HG02870 (cell line): ENCODE measurements at regions not wholly inside any gene's neighbourhood (a gene's known extent, or its start where the extent isn't known, plus 50 kb on each side); places are given as distances from the start of the nearest gene placed in this dataset.

Experiments
- ATAC-seq: cut with Tn5 transposase; IDR thresholded peaks from one replicate; pipeline ENCODE4 v1.9.1; 2021; ENCODE audit warnings: mild to moderate bottlenecking, moderate library complexity; ENCODE audit not compliant: unreplicated experiment

DNA sequence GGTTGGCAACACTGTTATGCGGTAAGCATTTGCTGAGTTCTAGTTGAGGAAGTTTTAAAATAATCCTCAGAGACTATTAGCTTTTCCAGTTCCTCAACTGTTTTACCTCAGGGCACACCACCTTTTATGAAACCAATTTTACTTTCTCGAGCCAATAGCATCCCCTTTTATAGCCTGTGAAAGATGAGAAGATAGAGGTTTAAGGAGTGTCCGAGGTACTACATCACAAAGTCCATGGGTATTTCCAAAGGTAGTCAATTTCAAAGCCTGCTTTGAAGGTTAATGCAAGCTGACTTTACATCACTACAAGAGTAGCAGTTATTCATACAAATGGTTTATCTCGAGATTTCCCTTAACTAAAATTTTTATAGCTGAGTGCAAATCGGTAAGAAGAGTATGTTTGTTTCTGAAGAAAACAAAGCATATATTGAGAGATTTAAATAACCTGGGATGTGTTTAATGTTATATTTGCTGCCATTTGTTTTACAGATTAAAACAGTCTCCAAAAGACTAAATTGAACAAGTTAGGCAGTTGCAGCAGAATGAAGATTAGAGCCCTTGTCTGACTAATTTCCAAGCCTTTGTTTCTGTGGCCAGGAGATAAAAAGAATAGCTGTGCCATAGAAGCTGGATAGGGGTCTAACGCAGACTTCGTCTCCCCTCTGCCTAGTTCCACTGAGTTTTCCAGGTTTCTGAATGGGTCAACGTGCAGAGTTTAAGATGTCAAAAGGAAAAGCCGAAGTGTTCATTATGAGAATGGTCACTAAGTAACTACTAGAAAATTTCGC is 74.7 kb upstream of the TRPC4 start:
- no peak for ATAC-seq

DNA sequence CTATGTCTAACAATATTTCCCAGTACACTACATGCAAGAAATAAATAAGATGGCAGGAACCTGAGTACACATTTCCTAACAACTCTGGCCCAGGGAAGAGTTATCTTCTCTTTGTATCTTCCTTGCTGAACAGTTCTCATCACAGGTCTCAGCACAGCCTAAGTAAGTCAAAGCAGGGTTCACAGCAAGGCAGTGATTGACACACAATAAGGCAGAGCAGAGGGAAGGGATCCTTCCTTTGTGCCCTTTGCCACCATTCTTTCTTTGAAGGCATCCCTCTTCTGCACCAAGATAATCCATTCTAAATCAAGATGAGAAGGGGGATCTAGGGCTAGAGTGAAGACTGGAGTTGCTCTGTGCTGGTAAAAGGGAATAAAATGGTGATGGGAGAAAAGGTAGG is 73.4 kb upstream of the TRPC4 start:
- ATAC-seq, result no peak

DNA sequence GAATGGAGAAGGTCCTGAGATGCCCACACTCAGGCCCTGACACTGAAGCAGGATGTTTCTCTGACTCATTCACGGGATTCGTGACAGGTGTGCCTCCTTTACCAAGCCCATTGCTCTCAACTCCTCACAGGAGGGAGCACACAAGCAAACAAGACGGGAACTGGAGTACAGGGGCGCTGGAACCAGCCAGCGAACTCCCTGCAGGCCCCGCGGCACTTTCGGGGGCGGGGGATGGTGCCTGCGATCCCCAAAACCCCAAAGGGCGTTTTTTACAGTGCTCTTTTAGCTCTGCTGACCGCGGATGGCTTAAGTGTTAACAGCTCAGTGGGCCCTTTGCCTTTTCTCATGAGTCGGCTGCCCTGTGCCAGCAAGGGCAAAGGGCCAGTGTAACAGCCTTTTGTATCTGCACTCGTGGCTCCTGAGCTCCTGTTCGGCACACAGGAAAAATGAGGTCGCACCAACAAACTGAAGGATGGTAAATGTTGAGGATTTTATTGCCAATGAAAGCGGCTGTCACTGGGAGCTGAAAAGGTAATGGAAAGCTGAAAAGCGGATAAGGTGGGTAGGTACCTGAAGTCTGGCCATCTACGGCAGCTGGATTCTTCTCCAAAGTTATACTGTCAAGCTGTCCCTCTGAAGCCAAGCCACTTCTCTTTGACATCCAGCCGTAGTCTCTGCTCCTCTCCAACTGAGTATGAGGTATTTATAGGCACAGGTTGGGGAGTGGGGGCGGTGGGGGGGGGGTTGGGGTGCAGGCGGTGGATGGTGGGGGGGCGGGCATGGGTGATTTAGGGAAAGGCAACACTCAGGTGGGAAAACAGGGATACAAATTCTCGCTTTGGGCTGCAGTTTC is 65.0 kb upstream of the TRPC4 start:
- ATAC-seq, result no peak

DNA sequence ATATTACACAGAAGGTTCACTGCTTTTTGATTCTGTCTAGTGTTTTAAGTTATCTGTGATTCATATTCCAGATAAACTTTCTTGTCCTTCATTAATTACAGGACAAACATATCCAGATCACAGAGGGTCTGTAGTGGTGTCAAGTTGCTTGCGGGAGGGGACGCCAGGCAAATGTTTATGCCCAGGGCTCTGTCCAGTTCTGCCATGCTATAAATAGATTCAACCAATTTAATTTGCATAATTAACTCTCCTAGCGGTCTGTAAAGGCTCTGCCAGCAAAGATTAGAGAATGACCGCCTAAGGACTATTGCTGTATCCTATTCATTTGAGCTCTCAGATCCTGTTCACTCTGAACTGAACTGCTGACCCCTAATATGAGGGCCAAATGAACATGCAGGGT is 59.7 kb upstream of the TRPC4 start:
- ATAC-seq, result no peak

DNA sequence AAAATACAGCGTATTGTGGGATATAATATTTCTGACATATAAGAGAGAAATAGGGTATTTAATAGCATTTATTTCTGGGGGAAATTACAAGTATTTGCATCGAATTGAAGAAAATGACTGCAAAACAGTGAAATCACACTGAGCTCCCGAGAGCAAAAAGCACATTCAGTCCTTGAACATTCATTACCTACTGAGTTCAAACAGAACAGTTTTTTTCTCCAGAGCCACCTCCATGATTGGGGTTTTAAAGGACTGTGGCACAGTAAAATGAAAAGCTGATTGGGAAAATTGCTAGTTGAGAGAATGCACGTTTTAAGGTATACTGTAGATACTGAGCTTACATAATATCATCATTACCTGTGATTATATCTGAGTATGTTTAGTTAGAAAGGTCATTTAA is 58.0 kb upstream of the TRPC4 start:
- ATAC-seq, result no peak

DNA sequence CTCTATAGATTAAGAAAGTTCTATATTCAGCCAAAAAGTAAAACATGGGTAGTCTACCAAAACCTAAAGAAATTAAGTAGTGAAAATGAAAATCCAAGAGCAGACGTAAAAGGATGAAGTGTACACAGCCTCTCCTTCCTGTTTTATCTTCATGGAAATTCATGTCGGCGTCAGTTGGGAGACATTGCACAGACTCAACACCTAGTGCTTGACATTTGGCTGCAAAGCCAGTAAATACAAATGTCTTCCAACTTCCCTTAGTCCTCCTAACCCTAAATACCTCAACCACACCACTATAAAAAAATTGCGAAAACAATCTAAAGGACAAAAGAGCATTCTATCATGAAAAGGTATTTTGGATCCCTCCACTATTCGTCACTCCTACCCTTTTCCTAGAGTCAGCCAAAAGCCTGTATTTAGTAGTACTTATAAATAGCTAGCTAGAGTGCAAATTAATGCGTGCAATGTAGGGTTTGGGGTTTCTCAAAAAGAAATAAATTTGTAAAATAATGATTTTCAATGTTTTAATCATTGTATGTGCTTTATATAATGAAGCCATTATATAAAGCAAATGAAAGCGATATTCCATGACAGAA is 56.4 kb upstream of the TRPC4 start:
- no peak for ATAC-seq

DNA sequence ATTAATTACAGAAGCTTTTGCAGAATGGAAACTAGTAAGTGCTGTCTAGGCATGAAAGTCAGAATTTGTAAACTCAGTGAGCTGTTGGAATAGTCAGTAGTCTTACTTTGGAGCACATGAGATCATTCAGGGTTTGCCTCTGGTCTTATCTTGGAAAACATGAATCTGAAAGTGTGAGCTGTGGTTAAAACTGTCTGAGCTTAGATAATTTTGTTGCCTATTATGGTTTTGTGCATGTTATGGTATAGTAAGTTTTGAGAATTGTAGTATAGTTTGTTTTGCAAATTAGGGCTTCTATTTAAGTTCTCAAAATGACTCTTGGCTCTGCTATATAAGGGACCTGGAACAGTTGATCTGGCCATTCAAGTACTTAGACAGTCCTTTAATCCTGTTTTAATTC is 53.7 kb upstream of the TRPC4 start:
- ATAC-seq, result no peak

DNA sequence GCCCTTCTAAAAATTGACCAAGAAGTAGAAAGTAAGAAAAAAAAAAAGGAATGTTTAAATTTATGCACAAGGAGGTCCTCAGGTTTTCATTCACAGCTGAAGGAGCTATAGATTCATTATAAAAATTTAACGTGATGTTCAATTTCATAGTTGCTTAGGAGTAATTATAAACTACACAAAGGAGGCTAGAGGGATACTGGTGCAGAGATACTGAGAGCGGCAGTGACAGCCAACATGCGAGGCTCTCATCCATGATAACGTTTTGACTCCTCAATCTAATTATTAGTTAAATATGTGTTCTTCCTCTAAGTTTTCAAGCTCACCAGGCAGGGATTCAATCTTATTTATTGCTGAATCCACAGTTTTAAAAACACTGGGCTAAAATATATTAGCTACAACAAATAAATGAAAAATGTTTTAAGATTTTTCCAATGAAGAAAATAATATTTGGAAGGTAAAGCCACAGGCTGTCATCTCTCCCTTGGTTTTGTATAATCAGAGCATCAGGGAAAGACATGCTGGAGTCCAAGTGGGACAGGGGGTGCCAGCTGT is 49.8 kb upstream of the TRPC4 start:
- ATAC-seq, result no peak
